K562 (cell line): ENCODE measurements at regions not wholly inside any gene's neighbourhood (a gene's known extent, or its start where the extent isn't known, plus 50 kb on each side); places are given as distances from the start of the nearest gene placed in this dataset.

Source experiments
- ATAC-seq: fragments of 200-7000 bp; cut with Tn5 transposase; 3 replicates; pipeline ENCODE4 v1.9.1; 2020; ENCODE audit warnings: moderate library complexity
- BruUV-seq: library from RNA; stranded (reverse); fragments of 400-500 nt; replicated peaks from 2 replicates; lab custom pipeline; 2021; lab: Mats Ljungman, UMichigan
- CTCF ChIA-PET: fragments of 300-600 bp; formaldehyde crosslinking; extraction: SDS; loops from one replicate; lab custom pipeline; 2021; ENCODE audit warnings: low intra/inter-chr PET ratio; lab: Yijun Ruan, JAX
- POLR2A ChIA-PET: fragments of 300-600, 350-650 bp; sonication (Branson Sonifier 250); formaldehyde crosslinking; extraction: SDS; loops from one replicate; lab custom pipeline; 2021; ENCODE audit warnings: antibody characterized with exemption, inconsistent platforms; lab: Yijun Ruan, JAX
- DNase-seq, 4 experiments: peaks; one replicate each; pipeline versions ENCODE4 v3.0.0 to v3.0.0-alpha.2; 2011 to 2018; ENCODE audit warnings: low spot score in 3 of 4, mixed read lengths in 3 of 4; ENCODE audit errors: extremely low read depth in 1 of 4
- FAIRE-seq: peaks from 2 replicates; lab custom pipeline; 2011; peaks lifted over from hg19 to GRCh38; lab: Jason Lieb, UNC
- H2AFZ ChIP-seq: 2 replicates; pipeline ENCODE4 v1.6.0; 2011; ENCODE audit warnings: low read depth, low read length, control low read depth, inconsistent platforms
- H3K27ac ChIP-seq: fragments of 200-600 bp; 3 replicates; pipeline ENCODE4 v1.8.0; 2011; ENCODE audit warnings: low read depth, mild to moderate bottlenecking, control low read depth, inconsistent platforms, low read length, moderate library complexity, mixed read lengths; ENCODE audit errors: extremely low read depth
- H3K27me3 ChIP-seq, 2 experiments: fragments of 300-600 bp in 1 of 2; 2 replicates in 1 of 2; 3 replicates in 1 of 2; pipeline versions ENCODE4 v1.6.0 to v1.8.0; 2011; ENCODE audit warnings: inconsistent platforms in 2 of 2, low read length in 2 of 2, mild to moderate bottlenecking in 1 of 2, mixed read lengths in 1 of 2, moderate library complexity in 1 of 2; ENCODE audit not compliant: control insufficient read depth in 2 of 2, insufficient read depth in 2 of 2
- H3K36me3 ChIP-seq: fragments of 300-600 bp; 3 replicates; pipeline ENCODE4 v1.8.0; 2011; ENCODE audit warnings: mild to moderate bottlenecking, low read length, inconsistent platforms; ENCODE audit not compliant: control insufficient read depth, insufficient read depth
- H3K4me1 ChIP-seq, 2 experiments: fragments of 200-600 bp in 1 of 2; replicated peaks in 1 of 2; 2 replicates in 1 of 2; 3 replicates in 1 of 2; pipeline versions ENCODE4 v1.5.1 to v1.8.0; 2011; ENCODE audit warnings: inconsistent platforms in 2 of 2, low read length in 2 of 2, mild to moderate bottlenecking in 1 of 2, mixed read lengths in 1 of 2, moderate library complexity in 1 of 2; ENCODE audit not compliant: control insufficient read depth in 2 of 2, insufficient read depth in 2 of 2
- H3K4me2 ChIP-seq: 2 replicates; pipeline ENCODE4 v1.6.1; 2011; ENCODE audit warnings: low read length, control low read depth, inconsistent platforms, mixed read lengths; ENCODE audit not compliant: insufficient read depth
- H3K4me3 ChIP-seq: fragments of 200-600 bp; sonication (generic), shearing (Covaris generic); 2 replicates; pipeline ENCODE4 v1.5.1; 2016; ENCODE audit warnings: control low read depth, inconsistent platforms
- H3K79me2 ChIP-seq: fragments of 200-600 bp; 3 replicates; pipeline ENCODE4 v1.8.0; 2011; ENCODE audit warnings: low read length, inconsistent platforms; ENCODE audit not compliant: control insufficient read depth, insufficient read depth
- H3K9ac ChIP-seq, 2 experiments: 2 replicates each; pipeline versions ENCODE4 v1.6.0 to v1.6.1; 2011; ENCODE audit warnings: low read depth in 2 of 2, low read length in 2 of 2, control low read depth in 1 of 2, inconsistent platforms in 1 of 2, mild to moderate bottlenecking in 1 of 2, mixed read lengths in 1 of 2; ENCODE audit not compliant: insufficient read depth in 1 of 2
- H3K9me1 ChIP-seq: one replicate; pipeline ENCODE4 v1.6.0; 2011; ENCODE audit warnings: inconsistent platforms, mild to moderate bottlenecking, low read length, moderate library complexity; ENCODE audit not compliant: control insufficient read depth, insufficient read depth
- H3K9me3 ChIP-seq: replicated peaks from 2 replicates; pipeline ENCODE4 v1.5.1; 2011; ENCODE audit warnings: low read depth, low read length, inconsistent platforms; ENCODE audit not compliant: control insufficient read depth, insufficient read depth
- H4K20me1 ChIP-seq: replicated peaks from 2 replicates; pipeline ENCODE4 v1.6.1; 2011; ENCODE audit warnings: low read length, inconsistent platforms, mixed read lengths; ENCODE audit not compliant: control insufficient read depth, insufficient read depth
- ARID3A ChIP-seq: IDR thresholded peaks from 2 replicates; pipeline ENCODE4 v1.6.1; 2012; ENCODE audit warnings: low read depth, low read length, improper control_type of control experiment, borderline replicate concordance
- HDAC2 ChIP-seq: fragments of 450-650 bp; IDR thresholded peaks from 2 replicates; pipeline ENCODE4 v1.6.1; 2016; ENCODE audit warnings: mild to moderate bottlenecking
- HNRNPL ChIP-seq: fragments of 200-400 bp; formaldehyde crosslinking; IDR thresholded peaks from 2 replicates; pipeline ENCODE4 v1.6.1; 2017; ENCODE audit warnings: low read depth, mild to moderate bottlenecking, low read length
- IRF2 ChIP-seq: sonication (generic); formaldehyde crosslinking; IDR thresholded peaks from 2 replicates; pipeline ENCODE4 v1.8.1; 2022; ENCODE audit warnings: mild to moderate bottlenecking, missing genetic modification reagents
- MCM7 ChIP-seq, 2 experiments: fragments of 450-650 bp; IDR thresholded peaks; 2 replicates each; pipeline ENCODE4 v1.6.1; 2016 to 2018
- MGA ChIP-seq: fragments of 450-650 bp; IDR thresholded peaks from 2 replicates; pipeline ENCODE4 v1.6.1; 2016; ENCODE audit warnings: mild to moderate bottlenecking, moderate library complexity
- MTA2 ChIP-seq: fragments of 450-650 bp; IDR thresholded peaks from 2 replicates; pipeline ENCODE4 v1.6.1; 2016; ENCODE audit warnings: low read depth
- SETDB1 ChIP-seq: IDR thresholded peaks from one replicate; pipeline ENCODE4 v1.6.1; 2012; ENCODE audit warnings: low read length, control low read depth, inconsistent platforms
- ZSCAN29 ChIP-seq: fragments of 450-650 bp; IDR thresholded peaks from 2 replicates; pipeline ENCODE4 v1.6.1; 2017
- WGBS: fragments of 100-300 bp; shearing (Covaris generic); methylation state at CpG from one replicate; pipeline ENCODE4 v1.1.6; 2016; ENCODE audit warnings: low coverage, mixed read lengths; ENCODE audit not compliant: insufficient coverage; ENCODE audit errors: missing lambda C conversion rate; 5-methylcytosine and 5-hydroxymethylcytosine counted together
- in situ Hi-C: fragments of 300-500 bp; cut with MboI; formaldehyde crosslinking; loops from 4 replicates; pipeline ENCODE4 v1.15.0; 2018; ENCODE audit warnings: inconsistent platforms, mixed read lengths
- intact Hi-C: fragments of 100-400 bp; cut with micrococcal nuclease; formaldehyde crosslinking; loops from 2 replicates; pipeline ENCODE4 v1.14.2; 2022

DNA sequence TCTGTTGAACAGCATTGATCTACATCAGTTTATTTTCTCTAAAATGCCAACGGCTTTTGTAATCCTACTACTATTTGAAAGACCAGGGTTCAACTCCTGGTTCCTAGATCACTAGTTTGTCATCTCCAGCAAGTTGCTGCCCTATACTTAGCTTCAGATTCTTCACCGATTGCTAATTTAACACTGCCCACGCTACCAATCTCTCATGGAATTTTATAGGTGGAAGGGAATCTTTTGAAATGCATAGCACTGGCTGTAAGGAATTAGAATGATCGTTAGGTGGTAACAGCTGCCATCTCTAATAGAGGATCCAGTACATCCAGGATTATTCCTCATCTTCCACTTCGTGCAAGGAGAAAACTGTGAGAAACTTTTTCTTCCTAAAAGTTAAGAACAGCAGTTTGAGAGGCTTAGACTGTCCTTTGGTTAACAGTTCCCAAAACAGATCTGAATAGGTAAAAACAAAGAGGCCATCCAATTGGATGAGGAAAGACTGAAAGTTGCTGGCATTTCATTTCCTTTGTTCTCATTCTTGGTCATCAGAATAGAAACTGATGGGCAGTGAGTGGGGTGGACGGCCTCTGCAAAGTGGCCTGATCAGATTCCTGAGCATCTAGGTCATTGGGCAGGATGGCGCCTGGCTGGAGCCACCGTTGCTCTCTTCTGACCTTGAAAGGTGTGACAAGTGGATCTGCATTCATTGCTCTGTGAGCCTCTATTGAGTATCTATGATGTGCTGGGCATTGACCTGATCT lies 236.3 kb upstream of the SORL1-AS1 start (continued):
- no peak for TF ChIP-seq SETDB1
- TF ChIP-seq, all 486 proteins: peak for 0

- Histone ChIP-seq H3K79me2 (no peaks in the 10 kb centered on the region), H2AFZ (no peak overlapping the region), H3K9ac (no peak overlapping the region), H3K4me2 (no peak overlapping the region), H3K9me1 (no peaks in the 10 kb centered on the region), H3K4me3 (no peak overlapping the region), H3K9me3 (no peaks in the 10 kb centered on the region), H3K36me3 (no peaks in the 10 kb centered on the region), H3K27me3 (no peaks in the 10 kb centered on the region), H4K20me1 (no peaks in the 10 kb centered on the region), H3K4me1 (no peaks in the 10 kb centered on the region), H3K27ac (no peak overlapping the region)
- POLR2A ChIA-PET: no interaction called here
- no peak for DNase-seq
- CTCF ChIA-PET: no interaction called here
- BruUV-seq: no TSS peak
- intact Hi-C loops (no loop called here), in situ Hi-C loops (no loop called here)
- no peak for FAIRE-seq
- ATAC-seq: no peak
- 0% methylated on average over 5 of the region's 5 CpGs for WGBS
- TF ChIP-seq MCM7 (IDR thresholded peaks at IDR 0.05) (no peak), ARID3A (no peak), MGA (no peak), MTA2 (no peak), IRF2 (CRISPR knock-in tag) (no peak), HDAC2 (no peak), HNRNPL (no peak), ZSCAN29 (no peak)
These were observed 235.3 kb upstream of the SORL1-AS1 start for GRCh38 chr11:121688055-121688491.
